OCI-LY3 (cell line): ENCODE measurements at regions not wholly inside any gene's neighbourhood (a gene's known extent, or its start where the extent isn't known, plus 50 kb on each side); places are given as distances from the start of the nearest gene placed in this dataset.

Experiments
- CTCF ChIP-seq: fragments of 200-600, 300-600 bp; sonication (generic); IDR thresholded peaks from 2 replicates; pipeline ENCODE4 v1.5.1; 2014; ENCODE audit warnings: antibody characterized with exemption, low read length, low read depth
- EZH2phosphoT487 ChIP-seq: fragments of 200-600 bp; shearing (Covaris generic); IDR thresholded peaks from 2 replicates; pipeline ENCODE4 v1.6.1; 2018; ENCODE audit warnings: antibody characterized with exemption, mixed run types, low read depth

- TF ChIP-seq CTCF (no peak), EZH2phosphoT487 (no peak)
Observed at GRCh38 chr16:79532273-79532672, 68.3 kb downstream of the MAF start.
